GM18505 (cell line): ENCODE measurements at regions not wholly inside any gene's neighbourhood (a gene's known extent, or its start where the extent isn't known, plus 50 kb on each side); places are given as distances from the start of the nearest gene placed in this dataset.

Source experiments
- ATAC-seq: cut with Tn5 transposase; IDR thresholded peaks from one replicate; pipeline ENCODE4 v1.9.1; 2021; ENCODE audit not compliant: unreplicated experiment
- POLR2A ChIP-seq: IDR thresholded peaks from 4 replicates; pipeline ENCODE4 v1.6.1; 2011; ENCODE audit warnings: borderline replicate concordance; ENCODE audit not compliant: insufficient read depth, insufficient read length; ENCODE audit errors: extremely low read depth

DNA sequence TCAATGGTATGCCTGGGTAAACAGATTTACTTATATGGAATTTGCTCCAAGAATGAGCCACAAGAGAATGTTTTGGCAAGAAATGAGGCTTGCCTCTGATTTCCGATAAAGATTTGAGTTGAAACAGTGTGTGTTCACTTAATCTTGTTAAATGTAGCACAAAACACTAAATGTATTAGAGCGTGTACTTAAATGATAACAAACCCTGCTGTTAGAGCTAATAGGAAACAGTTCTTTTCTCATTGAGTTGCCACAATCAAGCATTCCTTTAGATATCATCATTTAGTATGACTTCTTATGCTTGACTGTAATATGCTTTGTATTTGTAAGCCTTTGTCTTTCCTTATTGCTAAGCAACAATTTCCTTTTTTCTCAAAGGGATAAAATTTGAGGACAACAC lies 353.6 kb upstream of the ZNF717 start:
- no peak for TF ChIP-seq POLR2A

DNA sequence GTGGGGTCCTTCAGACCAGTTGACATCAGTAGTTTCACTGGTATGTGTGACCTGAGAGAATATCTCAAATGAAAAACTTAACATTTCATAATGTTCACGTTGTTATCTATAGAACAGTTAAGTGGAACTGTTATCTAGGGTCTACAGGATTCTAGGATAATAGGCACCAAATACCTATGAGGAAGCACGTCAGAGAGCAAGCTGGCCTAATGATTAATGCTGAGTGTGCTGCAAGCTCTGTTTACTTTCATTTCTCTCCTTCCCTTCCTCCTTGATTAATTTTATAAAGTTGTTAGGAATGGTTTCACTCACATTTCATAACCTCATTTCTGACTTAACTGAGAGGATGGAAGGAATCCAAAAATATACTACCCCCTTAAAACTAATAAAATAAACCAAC lies 362.5 kb upstream of the ZNF717 start:
- no peak for ATAC-seq
- TF ChIP-seq POLR2A = no peak

More for the DNA sequence above, 353.6 kb upstream of the ZNF717 start:
- ATAC-seq = no peak

DNA sequence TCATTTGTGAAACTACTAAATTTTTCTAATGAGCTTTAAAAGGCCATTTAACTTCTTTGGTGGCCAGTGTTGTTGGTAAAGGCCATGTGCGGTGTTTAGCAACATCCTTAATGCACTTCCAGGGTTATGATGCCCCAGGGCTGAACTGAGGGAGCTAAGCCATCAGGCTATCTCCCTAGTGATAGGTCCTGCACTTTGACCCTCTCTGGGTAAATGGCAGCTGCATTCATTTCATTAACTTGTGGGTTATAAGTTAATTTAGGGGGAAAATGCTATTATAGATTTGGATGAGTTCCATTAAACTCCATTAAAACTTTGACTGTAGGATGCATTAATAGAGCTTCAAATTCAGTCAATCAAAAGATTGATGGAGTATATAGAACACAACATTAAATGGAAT lies 366.7 kb upstream of the ZNF717 start:
- no peak for TF ChIP-seq POLR2A
- ATAC-seq = no peak

DNA sequence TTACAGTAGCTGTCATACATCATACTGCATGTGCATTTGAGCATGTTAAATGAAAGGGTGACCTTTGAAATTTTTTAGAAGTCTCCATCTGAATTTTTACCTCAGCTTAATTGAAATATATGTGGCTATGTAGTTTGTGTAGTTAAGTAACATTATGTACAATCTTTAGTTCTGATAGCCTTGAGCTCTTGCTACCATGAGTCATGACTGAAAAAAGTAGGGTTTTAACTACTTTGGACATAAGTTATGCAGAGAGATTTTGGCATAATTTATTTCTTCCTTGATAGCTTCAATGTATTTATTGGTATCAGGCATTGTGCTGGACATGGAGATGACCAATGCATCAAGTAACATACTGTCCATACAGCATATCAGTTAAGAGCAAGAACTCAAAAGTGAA lies 376.5 kb upstream of the ZNF717 start:
- no peak for TF ChIP-seq POLR2A
- ATAC-seq = no peak

DNA sequence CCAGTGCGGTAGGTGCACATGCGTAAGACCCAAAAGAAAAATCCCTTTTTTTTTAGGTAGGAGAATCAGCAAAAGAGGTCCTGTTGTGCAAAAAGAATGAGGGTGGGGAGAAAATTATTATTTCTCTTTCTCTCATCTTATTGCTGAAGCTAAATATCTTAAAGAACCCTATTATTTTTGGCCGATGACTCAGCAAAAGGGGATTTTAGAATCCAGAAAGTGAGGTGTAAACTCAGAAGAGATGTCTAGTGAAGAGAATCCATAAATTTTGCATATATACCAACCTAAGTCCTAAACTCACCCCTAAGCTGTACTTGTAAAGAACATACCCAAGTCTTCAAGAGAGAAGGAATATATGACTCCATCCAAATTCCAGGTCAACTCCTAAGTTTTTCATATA lies 386.3 kb upstream of the ZNF717 start:
- no peak for TF ChIP-seq POLR2A
- no peak for ATAC-seq

DNA sequence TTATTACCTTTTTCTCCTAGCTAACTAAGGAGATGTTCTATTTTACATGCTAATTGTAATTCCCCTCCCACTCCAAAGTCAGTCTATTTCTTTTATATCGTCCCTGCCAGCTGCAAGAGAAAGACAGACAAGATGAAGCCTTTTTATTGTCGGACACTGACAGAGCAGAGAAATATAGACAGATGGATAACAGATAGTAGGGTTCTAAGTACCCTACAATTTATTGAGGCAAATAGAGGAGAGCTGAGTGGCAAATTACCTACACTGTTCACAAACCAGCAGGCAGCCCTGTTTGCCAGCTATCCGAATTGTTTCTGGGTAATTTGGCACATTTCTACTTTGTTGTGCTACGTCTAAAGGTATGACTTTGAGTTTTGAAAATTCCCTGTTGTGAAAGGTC lies 392.3 kb upstream of the ZNF717 start:
- no peak for TF ChIP-seq POLR2A
- ATAC-seq = no peak

DNA sequence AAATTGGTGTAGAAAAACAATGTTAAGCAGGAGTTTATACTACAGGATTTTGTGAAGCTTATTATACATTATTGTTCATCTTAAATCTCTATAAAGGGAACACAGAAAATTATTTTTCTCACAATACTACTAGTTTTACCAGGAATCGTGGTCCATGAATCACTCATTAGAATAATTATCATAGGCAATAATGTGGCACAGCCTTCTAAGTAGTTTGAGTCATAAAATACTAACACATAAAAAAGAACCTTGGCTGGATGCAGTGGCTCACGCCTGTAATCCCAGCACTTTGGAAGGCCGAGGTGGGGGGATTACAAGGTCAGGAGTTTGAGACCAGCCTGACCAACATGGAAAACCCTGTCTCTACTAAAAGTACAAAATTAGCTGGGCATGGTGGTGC lies 393.1 kb upstream of the ZNF717 start:
- no peak for TF ChIP-seq POLR2A
- no peak for ATAC-seq

DNA sequence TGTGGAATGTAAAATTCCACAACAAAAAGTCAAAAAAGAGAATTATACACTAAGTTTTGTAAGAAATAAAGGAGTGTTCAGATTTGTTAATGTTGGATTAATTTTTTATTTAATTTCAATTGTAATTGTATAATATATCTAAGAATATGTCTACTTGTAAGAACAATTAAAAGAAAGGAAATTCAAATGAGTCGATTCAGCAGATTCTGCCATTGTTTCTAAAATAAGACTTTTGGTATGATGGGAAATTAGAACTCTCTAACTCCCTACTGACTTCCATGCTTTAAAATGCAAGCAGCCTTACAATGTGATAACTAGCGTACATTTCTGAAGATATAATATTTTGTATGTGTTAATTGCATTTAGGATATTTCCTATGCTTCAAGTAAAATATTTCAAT lies 395.9 kb upstream of the ZNF717 start:
- no peak for TF ChIP-seq POLR2A

DNA sequence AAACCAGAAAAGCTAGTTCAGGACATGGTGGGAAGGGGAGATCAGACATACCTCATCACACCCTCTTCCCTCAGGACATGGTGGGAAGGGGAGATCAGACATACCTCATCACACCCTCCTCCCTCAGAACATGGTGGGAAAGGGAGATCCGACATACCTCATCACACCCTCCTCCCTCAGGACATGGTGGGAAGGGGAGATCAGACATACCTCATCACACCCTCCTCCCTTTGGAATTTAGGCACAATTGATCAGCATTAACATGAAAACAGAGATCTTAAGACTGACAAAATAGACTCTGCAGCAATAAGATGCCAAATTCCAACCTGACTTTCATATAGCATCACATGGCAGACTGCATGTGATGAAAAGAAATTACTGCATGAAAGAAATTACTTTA lies 412.7 kb upstream of the ZNF717 start:
- ATAC-seq = no peak
- no peak for TF ChIP-seq POLR2A

More for the DNA sequence above, 395.9 kb upstream of the ZNF717 start:
- no peak for ATAC-seq

DNA sequence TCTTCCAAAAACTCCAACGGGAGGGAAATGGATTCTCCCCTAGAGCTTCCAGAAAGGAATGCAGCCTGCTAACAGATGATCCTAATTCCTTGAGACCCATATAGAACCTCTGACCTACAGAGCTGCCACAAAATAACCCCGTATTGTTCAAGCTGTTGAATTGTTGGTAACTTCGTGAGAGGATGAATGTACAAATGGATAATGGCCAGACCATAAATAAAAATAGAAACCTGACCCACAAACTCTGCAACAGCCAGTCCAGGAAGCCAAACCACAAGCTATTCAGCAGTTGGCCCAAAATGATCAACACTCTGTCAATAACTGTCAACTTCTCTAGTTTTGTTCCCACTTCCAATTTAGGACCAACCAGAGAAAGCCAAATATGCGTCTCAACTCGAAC lies 414.0 kb upstream of the ZNF717 start:
- ATAC-seq = no peak
- no peak for TF ChIP-seq POLR2A

DNA sequence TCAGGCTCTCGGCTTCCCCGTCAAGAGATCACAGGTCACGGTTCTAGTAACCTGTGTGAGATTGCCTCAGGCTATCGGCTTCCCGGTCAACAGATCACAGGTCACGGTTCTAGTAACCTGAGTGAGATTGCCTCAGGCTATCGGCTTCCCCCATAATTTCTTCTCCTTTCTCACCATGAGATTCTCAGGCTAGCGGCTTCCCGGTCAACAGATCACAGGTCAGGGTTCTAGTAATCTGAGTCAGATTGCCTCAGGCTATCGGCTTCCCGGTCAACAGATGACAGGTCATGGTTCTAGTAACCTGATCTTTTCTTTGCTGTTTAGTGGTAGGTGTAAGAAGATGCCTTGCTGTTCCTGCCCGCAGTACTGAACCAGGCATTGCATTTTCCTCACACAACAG lies 418.2 kb upstream of the ZNF717 start:
- no peak for TF ChIP-seq POLR2A
- ATAC-seq = no peak

DNA sequence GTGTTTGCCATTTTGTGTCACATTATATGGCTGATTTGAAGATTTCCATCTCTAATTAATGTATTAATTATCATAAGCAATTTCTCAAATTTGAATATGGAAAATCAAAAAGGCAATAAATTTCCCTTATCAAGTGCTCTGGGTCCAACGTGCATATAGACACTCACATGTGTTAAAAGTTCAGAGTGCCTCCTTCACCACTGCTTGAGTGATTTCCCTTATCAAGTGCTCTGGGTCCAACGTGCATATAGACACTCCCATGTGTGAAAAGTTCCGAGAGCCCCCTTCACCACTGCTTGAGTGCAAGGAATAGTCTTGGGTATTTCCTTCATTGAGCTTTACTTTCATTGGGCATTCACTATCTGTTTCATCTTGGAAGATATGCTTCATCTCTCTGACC lies 421.0 kb upstream of the ZNF717 start:
- no peak for ATAC-seq

DNA sequence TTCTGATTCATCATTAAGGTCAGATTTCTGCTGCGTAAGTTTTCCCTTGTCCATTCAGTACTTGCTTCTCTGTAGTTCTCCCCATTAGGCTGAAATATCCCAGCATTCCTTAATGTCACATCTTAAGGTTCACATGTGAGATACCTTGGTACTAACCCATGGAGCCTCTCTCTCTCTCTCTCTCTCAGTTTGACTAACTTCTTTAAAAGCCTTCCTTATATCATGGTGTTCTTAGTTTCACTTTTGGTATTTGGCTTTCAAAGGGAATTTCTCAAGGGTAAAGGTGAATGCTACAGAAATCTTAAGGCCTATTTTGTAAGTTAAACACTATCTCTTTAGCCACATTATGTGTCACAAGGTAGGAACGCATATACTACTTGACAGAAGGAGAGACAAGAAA lies 427.3 kb upstream of the ZNF717 start:
- no peak for TF ChIP-seq POLR2A
- ATAC-seq = no peak

More for the DNA sequence above, 421.0 kb upstream of the ZNF717 start:
- TF ChIP-seq POLR2A = no peak

DNA sequence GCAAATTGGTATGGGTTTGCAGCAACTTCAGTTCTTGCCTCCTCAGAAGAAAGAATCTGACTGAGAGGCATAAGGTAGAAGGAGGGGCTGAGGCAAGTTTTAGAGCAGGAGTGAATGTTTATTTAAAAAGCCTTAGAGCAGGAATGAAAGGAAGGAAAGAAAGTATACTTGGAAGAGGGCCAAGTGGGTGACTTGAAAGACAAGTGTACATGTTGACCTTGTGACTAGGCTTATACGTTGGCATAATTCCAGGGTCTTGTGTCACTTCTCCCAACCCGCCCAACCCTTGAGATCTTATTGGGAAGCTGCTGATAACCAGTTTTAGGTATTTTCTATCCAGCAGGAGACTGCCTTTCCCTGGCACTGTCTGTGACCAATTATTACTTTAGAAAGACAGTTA lies 436.9 kb upstream of the ZNF717 start:
- ATAC-seq = no peak
- no peak for TF ChIP-seq POLR2A

DNA sequence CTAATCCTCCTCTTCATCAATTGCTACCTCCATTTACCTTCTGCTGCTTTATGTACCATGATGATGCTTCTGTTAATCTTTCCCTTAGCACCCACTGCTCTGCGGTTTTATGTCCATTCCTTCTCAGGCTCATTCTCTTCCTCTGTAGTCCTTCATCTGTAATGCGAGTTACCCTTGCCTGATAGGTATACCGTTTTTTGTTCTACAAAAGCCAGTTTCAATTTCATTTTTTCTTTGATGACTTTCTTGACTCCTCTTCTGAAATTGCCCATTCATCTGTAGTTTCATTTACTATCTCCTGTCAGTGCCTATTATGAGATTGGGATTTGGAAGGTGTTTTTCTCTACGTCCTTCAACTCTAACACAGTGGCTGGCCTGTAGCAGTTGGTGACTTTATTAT lies 445.9 kb upstream of the ZNF717 start:
- no peak for ATAC-seq
- TF ChIP-seq POLR2A = no peak
